ENCODE measurements at regions not wholly inside any gene's neighbourhood (a gene's known extent, or its start where the extent isn't known, plus 50 kb on each side); places are given as distances from the start of the nearest gene placed in this dataset.

DNA sequence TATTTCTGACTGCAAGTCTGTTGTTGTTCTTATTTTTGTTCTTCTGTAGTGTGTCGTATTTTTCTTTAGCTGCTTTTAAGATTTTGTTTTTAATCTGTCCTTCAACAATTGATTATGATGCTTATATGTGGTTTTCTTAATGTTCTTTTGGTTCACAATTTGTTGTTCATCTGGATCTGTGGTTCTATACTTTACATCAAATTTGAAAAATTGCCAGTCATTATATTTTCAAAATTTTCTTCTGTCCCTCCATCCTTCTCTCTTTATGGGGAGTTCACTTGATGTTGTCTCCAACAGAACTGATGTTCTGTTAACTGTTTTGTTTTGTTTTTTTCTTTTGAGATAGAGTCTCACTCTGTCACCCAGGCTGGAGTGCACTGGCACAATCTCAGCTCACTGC lies 378.5 kb upstream of the CD180 start:
- TF ChIP-seq, protein P1, sequence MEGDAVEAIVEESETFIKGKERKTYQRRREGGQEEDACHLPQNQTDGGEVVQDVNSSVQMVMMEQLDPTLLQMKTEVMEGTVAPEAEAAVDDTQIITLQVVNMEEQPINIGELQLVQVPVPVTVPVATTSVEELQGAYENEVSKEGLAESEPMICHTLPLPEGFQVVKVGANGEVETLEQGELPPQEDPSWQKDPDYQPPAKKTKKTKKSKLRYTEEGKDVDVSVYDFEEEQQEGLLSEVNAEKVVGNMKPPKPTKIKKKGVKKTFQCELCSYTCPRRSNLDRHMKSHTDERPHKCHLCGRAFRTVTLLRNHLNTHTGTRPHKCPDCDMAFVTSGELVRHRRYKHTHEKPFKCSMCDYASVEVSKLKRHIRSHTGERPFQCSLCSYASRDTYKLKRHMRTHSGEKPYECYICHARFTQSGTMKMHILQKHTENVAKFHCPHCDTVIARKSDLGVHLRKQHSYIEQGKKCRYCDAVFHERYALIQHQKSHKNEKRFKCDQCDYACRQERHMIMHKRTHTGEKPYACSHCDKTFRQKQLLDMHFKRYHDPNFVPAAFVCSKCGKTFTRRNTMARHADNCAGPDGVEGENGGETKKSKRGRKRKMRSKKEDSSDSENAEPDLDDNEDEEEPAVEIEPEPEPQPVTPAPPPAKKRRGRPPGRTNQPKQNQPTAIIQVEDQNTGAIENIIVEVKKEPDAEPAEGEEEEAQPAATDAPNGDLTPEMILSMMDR (conservative IDR thresholded peaks at IDR 0.05; ENCODE audit: low read depth, low read length) = no peak
- no peak for DNase-seq (ENCODE audit: low read depth)
- H3K4me3 ChIP-seq (ENCODE audit: low read depth, low read length) = no peak overlapping the region

DNA sequence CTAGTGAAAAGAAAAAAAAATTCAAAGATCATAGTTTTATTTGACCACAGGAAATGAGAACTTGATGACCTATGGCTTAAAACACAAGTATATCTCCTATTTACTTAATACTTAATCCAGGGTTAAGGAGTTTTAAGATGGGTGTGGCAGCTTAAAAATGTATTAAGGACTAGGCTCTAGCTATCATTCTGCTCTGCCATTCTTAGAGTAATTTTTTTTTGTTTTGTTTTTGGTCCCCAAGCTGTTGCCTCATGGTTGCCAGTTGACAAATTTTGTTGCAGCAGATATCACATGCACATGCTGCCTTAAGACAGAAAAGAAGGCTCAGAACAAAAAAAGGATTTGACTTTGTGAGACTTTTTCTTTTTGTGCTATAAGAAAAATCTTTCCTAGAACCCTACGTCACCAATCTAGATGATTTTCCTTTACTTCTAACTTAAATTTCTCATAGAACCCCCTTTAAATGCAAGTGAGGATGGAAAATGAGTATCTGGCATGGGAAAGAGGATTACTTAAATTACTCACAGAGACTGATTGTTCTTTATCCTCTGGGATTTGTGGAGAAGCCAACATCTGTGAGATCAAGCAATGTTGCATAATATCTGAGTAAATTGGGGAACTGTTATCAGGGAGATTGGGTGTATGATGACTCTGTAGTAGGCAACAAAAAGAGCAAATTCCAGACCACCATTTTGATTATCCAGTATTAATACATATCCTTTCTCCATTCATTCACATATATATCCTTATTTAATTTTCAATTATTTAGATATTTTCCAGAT lies 364.7 kb upstream of the CD180 start:
- DNase-seq (ENCODE audit: low read depth) = no peak
- H3K4me3 ChIP-seq (ENCODE audit: low read depth, low read length) = no peak overlapping the region
- TF ChIP-seq, protein P1 (conservative IDR thresholded peaks at IDR 0.05; ENCODE audit: low read depth, low read length) = no peak

DNA sequence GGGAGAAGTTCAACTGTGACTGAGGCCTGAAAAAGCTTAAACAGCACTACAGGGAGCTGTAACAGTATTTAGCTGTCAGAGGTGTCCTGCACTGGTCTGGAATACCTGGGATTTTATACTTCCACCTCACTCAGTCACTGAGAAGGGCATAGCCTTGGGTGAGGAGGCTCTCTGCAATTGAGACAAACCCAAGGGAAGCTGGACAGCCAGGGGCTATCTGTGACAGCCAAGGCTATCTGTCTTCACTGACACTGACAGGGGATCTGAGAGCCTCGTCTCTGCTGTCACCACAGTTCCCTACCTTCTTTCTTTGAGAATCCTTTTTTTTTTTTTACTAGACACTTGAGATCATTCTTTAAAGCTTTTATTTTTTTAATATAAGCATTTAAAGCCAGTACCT lies 356.2 kb upstream of the CD180 start:
- H3K4me3 ChIP-seq (ENCODE audit: low read depth, low read length) = no peak overlapping the region
- TF ChIP-seq, protein P1 (conservative IDR thresholded peaks at IDR 0.05; ENCODE audit: low read depth, low read length) = no peak
- DNase-seq (ENCODE audit: low read depth) = no peak

DNA sequence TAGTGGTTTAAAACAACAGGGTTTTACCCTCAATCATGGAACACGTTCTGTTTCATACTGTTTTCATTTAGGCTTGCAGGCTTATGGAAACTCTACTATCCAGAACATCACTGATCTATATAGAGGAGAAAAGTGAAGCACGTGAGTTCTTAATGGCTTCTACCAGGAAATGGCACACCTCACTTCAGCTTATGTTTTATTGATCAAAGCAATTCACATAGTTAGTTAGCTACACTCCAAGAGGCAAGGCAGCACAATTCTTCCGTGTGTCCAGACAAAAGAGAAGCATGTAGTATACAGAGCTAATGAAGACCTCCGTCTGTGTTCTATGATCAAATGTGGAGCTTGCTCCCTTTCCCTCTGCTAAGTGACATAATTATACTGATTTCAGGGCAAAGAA lies 353.3 kb upstream of the CD180 start:
- no peak for DNase-seq (ENCODE audit: low read depth)
- TF ChIP-seq, protein P1 (conservative IDR thresholded peaks at IDR 0.05; ENCODE audit: low read depth, low read length) = no peak
- no peak overlapping the region for H3K4me3 ChIP-seq (ENCODE audit: low read depth, low read length)

DNA sequence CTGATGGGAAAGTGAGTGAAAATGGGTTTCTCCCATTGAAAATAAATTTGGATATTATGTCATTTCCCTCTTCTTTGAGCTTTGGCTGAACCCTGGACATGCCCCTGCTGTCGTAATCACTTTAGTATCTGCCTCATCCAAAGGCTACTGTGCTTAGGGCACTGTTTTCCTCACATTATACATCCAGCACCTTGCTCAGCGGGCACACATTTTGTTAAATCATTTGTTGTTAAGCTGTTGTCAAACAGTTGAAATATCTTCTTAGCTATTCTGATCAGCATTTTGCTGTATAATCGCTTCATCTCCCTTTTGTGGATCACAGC lies 352.7 kb upstream of the CD180 start:
- DNase-seq (ENCODE audit: low read depth) = no peak
- no peak overlapping the region for H3K4me3 ChIP-seq (ENCODE audit: low read depth, low read length)
- TF ChIP-seq, protein P1 (conservative IDR thresholded peaks at IDR 0.05; ENCODE audit: low read depth, low read length) = no peak

DNA sequence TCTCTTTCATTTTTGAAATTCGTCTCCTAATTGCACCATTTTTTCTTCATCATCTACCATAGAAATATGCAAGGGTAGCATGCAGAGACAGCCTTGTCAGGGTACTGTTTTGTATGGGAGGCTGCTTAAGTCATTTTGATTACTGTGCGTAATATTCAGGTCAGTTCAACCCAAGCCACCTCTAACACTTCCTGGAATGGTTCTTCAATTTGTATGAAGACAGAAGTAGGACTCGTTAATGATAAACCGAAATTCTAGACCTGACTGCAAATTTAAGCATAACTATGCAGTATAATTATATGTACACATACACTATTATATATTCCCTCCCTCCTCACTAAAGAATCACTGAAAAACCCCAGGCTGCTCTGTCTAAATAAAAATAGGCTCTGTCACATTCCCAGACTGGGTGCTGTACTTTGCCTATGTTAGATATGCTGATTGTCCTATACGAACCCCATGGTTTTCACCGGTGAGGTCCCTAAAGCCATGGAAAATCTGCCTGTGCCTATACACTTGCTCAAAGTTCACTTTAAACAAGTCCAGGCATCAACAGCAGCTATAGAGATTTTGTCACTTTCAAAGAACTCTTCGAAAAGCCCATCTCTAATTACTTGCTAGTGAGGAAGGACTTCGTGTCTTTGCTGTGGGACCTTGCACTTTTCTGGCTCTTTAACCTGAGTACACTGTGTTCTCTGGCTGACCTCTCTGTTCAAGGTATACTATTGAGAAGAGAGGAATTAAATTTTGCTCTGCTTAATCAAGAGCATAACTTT lies 352.1 kb upstream of the CD180 start:
- no peak for DNase-seq (ENCODE audit: low read depth)
- TF ChIP-seq, protein P1 (conservative IDR thresholded peaks at IDR 0.05; ENCODE audit: low read depth, low read length) = no peak
- H3K4me3 ChIP-seq (ENCODE audit: low read depth, low read length) = no peak overlapping the region
